NOMO-1 (cell line): ENCODE measurements at regions not wholly inside any gene's neighbourhood (a gene's known extent, or its start where the extent isn't known, plus 50 kb on each side); places are given as distances from the start of the nearest gene placed in this dataset.

ENCODE experiments used
- DNase-seq, 2 experiments: peaks; one replicate each; lab custom pipeline; 2025; ENCODE audit not compliant: unreplicated experiment in 2 of 2; lab: John Stamatoyannopoulos, UW

DNA sequence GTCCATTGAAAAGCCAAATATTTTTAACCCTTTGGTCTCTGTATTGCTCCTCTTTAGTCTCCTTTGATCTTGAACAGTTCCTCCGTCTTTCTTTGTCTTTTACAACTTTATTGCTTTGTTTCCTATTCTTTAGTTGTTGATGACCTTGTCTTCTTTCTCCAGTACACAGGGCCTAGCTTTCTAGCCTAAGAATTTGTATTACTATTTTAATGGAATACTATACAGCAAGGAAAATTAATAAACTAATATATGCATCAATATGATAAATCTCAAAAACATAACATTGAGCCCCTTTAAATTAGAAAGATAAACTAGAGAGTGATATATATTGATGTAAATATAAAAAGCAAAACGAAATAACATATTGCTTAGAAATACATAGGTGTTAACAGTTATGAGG is 88.7 kb downstream of the NR1D2 start:
- no peak for DNase-seq

DNA sequence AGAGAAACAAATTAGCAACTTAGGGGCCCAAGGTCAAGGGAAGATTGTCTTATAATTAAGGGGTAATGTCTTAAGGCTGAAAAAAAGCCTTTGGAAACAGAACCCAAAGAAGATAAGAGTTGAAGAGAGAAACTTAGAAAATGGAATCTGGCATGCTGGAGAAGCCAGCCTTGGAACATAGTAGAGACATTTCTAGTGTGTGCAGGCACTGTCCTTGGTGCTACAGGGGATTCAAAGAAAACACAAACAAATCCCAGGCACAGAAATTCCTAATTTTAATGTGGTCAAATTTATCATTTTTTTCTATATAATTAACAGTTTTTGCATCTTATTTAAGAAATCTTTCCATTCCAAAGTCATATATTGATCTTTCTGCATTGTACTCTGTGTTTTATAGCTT is 89.4 kb downstream of the NR1D2 start:
- DNase-seq = no peak

DNA sequence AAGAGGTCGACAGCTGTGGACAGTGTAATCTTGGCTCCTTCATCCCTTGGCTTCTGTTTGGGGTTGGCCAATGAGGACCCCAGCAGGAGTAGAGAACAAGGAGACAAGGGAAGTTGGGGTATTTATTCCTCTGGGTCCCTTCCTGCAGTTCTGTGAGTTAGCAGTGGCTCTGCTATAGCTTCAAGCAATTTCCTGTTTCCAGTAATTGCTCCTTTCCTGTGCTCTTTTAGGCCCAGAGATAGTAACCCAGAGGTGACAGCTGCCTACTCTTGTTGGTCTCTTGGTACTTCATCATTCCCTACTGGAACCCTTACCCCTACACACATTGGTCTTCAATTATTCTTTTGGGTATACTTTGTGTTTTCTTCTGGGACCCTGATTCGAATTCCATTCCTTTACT is 92.9 kb downstream of the NR1D2 start:
- peak; percentile 8 to 11 for DNase-seq

DNA sequence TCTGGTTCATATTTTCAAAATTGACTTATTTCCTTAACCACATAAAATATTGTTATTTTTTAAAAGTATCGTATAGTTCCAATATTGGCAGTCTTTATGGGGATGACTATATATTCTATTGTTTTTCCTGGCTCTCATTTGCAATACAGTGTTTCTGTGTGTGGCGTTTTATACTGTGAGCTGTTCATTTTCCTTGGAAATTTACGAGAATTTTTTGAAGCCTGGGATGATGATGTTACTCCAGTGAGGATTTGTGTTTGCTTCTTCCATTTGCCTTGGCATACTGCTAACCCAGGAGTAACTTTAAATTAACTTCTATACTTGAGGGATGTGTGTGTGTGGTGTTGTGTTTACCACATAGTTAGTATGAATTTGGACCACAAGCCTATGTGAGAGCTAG is 95.2 kb downstream of the NR1D2 start:
- DNase-seq = no peak

DNA sequence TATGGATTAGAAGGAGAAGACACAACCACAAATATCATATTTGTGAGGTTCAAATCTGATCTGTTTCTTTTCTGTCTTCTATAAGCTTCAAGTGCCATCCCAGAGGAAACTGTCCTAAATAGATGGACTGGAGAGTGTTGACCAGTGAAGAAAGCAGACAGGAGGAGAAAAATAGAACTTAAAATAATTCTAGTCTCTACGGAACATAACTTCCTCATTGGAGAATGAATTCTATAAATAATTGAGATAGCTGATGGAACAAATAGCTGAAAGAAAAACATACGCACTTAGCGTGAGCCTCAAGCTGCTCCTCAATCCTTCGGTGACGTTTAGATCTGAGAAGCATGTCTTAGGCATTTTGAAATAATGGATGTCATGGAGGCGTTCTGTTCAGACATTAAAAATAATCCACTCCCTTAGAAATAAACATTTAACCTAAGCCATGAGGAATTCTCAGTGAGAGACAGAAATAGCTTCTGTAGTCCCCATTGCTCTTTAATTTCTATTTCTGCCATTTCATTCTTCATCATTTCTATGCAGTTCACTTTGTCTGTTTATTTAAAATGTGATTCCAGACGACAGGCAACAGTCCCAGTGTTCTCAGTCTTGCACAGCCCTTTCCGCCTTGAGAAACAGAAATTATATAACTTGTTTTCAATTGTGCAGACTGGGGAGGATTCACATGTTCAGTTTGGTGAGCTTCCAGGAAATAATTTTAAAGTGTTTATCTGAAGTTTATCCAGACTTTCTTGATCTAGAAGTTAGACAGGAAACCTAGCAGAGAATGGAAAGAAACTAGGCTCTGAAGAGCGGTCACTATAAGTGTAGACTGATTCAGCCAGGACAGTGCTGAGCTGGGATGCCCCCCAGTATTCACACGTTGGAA is 97.3 kb downstream of the NR1D2 start:
- no peak for DNase-seq

DNA sequence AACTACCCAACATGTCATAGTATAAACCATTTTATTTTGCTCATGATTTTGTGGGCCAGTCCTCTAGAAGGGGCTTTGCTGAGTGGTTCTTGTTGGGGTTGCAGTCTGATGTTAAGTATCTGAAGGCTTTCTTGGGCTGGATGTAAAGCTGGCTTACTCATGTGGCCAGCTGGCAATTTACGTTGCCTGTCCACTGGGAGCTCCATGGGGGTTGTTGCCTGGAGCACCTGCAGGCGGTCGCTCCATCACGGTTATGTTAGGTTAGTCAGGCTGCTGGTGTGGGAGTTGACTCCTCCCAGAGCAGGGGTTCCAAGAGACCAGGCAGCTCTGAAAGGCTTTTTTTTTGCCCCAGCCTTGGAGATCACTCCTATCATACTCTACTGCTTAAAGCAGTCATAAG is 98.1 kb downstream of the NR1D2 start:
- no peak for DNase-seq

DNA sequence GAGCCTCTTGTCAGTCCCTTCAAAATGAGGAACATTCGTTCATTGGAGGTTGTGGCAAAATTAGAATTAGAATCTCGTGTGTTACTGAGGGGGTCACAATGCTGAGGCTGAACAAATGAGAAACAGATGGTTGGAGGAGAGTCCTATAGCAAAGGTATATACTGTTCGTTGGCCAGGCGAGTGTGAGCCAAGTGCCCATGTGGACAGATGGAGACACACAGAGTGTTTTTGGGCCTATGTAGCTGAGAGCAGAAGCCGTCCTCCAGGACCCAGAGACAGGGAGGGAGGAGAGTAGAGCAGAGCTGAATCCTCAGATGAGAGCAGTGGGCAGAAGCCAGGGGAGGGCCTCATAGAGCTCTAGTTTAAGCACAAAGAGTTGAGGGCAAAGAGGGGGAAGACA is 98.9 kb downstream of the NR1D2 start:
- DNase-seq = no peak

DNA sequence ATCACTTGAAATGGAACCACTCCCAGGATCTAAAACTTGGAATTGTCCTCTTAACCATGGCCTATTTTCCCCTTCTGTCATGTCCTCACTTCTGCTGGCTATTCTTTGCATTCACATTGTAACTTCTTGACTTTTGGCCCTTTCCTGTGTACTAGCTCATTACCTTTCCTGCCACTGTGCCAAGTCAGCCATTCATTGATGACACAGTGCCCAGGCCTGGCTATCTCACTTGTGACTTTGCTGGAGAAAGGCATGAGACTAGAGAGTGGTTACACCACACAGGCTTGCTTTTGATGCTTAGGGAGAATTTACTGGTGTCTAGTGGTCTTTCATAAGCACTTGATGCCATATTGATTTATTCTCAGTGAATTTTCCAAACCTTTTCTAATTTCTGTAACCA is 101.1 kb downstream of the NR1D2 start:
- no peak for DNase-seq

DNA sequence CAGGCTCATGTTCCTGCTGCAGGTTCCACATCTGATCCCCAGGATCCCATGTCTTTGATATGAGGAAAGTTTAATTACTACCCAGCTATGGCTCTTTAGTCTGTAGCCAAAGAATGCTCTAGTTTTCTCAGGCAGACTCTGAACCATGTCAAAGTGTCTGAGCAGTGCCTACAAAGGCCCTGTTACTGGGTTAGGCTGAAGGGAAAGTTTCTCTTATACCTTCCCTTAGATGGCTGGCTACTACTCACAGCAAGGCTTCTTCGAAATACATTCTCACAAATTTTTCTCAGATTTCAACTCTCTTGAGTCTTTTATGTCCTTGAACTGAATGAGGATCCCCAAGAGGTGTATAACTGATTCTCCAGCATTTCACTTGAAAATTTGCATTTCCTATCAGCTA is 102.4 kb downstream of the NR1D2 start:
- DNase-seq = no peak

DNA sequence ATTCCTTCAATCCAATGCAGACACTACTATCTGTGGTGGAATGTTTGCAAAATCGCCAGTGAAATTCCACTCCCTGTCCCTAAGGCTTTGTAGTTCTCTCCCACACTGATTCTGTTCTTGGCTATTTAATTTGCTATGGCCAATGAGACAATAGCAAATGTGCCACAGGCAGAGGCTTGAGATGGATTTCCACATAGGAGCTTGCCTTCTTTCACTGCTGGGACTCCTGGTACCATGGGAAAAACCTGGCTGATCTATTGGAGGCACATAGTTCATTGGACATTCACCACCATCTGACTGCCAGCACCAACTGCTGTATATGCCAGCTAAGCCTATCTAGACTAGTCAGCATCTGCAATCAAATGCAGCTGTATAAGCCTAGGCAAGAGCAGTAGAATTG is 103.8 kb downstream of the NR1D2 start:
- no peak for DNase-seq

DNA sequence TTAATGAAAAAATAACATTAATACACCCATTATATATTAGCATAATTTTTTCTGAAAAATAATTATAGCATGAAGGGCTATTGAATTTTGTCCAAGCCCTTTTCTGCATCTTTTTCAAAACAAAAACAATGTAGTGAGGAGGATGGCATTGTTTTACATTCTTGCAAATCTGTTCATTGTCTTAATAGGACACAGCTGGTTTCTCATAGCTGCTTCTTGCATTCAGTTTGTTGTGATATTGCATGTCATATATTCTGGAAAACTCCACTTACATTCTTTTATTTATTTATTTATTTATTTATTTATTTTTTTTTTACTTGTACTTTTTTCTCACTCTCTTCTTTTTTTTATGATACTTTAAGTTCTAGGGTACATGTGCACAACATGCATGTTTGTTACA is 107.4 kb downstream of the NR1D2 start:
- no peak for DNase-seq

DNA sequence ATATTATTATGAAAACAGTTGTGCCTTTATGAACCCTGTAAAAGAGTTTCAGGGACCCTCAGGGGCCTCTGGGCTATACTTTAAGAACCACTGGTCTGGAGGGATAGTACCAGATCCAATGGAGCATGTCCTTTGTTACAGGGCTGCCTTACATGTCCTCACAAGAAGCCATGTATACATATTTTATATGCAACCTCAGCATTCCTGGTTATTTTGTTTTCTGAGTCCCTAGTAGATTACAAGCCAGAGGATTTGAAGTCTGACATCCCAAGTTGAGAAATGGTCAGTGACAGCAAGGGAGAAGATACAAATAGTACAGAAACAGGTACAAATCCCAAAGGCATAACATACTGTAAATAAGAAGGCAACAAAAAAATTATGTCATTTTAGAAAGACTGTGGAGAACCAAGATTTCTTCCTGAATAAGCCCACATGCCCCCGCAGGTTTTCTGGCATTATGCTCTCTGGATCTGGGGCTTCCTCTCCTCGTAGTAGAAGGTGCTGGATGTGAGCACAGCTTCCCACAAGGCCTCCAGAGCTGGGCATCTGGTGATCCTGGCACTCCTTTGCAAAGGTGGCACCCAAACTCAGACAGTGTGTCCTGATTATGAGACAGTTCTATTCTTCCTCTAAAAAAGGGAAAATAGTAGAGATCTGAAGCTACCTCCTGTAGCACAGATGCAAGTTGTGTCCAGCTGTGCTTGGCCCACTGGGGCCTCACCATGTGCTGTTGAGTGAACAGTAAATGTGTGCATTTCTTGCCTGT is 114.0 kb downstream of the NR1D2 start:
- DNase-seq = no peak

DNA sequence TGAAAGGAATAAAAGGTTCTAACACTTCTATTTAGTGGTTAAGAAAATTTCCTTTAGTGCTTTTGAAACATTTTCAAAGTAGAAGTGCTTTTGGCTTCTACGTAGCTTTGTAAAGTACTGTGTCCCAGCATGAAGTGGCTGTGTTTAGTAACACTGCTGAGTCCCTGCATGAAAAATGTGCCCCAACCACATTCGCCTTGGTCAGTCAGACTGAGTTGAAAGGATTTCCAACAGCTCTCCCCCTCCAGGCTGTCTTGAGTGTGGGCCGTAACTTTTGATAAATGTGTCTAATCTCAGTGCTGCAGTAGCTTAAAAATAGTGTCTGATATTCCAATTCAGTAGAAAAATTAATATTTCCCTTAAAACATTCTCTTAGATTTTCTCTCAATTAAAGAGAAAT is 115.0 kb downstream of the NR1D2 start:
- no peak for DNase-seq

DNA sequence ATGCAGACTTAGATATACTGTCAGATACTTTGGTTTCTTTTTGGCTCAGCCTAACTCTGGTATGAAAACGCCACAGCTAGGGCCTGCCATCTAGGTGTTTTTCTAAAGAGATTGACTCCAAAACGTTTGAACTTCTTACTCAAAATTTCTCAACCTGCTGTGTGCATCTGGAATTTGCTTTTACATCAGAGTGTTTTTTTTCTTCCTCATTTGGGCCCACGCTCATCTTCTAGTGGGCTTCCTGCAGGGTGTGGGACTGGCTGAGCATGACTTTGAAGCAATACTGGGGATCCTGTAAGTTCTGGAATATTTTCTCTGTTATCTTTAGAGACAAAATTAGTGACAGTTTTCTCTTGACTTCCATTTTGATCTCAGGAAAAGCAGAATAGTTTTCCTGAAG is 117.8 kb downstream of the NR1D2 start:
- no peak for DNase-seq
